ENCODE measurements at regions not wholly inside any gene's neighbourhood (a gene's known extent, or its start where the extent isn't known, plus 50 kb on each side); places are given as distances from the start of the nearest gene placed in this dataset.

GRCh38 chr9:79220251-79220650, 351.5 kb upstream of the TLE4 start:
- Histone ChIP-seq H3K4me3 (replicated peaks in 1 of 3) (no peak overlapping the region), H3K27me3 (no peaks in the 10 kb centered on the region), H3K4me1 (no peaks in the 10 kb centered on the region), H3K36me3 (no peaks in the 10 kb centered on the region), H3K27ac (no peak overlapping the region), H3K9me3 (no peaks in the 10 kb centered on the region)
- WGBS, 2 donors = 97 to 98% methylated on average over 1 of the region's 1 CpG
- intact Hi-C loops (cut with DNase I) = no loop called here
- no peak for DNase-seq
- TF ChIP-seq CTCF (IDR thresholded peaks at IDR 0.05) = no peak
- TF ChIP-seq POLR2A (IDR thresholded peaks at IDR 0.05) = no peak

GRCh38 chr9:79220666-79221065, 351.1 kb upstream of the TLE4 start:
- H3K36me3 ChIP-seq = no peaks in the 10 kb centered on the region
- H3K4me1 ChIP-seq = no peaks in the 10 kb centered on the region
- no peaks in the 10 kb centered on the region for H3K9me3 ChIP-seq
- no peaks in the 10 kb centered on the region for H3K27me3 ChIP-seq
- no peak for TF ChIP-seq POLR2A (IDR thresholded peaks at IDR 0.05)
- TF ChIP-seq CTCF (IDR thresholded peaks at IDR 0.05) = no peak
- intact Hi-C loops (cut with DNase I) = no loop called here
- 86 to 89% methylated on average over 1 of the region's 1 CpG for WGBS, 2 donors
- H3K27ac ChIP-seq = no peak overlapping the region
- no peak overlapping the region for H3K4me3 ChIP-seq (replicated peaks in 1 of 3)
- no peak for DNase-seq

- Histone ChIP-seq H3K27me3 (no peaks in the 10 kb centered on the region), H3K27ac (no peak overlapping the region), H3K4me1 (no peaks in the 10 kb centered on the region), H3K9me3 (no peaks in the 10 kb centered on the region), H3K4me3 (replicated peaks in 1 of 3) (no peak overlapping the region), H3K36me3 (no peaks in the 10 kb centered on the region)
- TF ChIP-seq POLR2A (IDR thresholded peaks at IDR 0.05) (no peak), CTCF (IDR thresholded peaks at IDR 0.05) (no peak)
- intact Hi-C loops (cut with DNase I) = no loop called here
- DNase-seq = no peak
- WGBS, 2 donors = 44 to 56% methylated on average over 1 of the region's 1 CpG
These were observed 350.7 kb upstream of the TLE4 start for GRCh38 chr9:79221084-79221483.

GRCh38 chr9:79222483-79222882, 349.3 kb upstream of the TLE4 start:
- WGBS, 2 donors = 90 to 95% methylated on average over 2 of the region's 2 CpGs
- TF ChIP-seq CTCF (IDR thresholded peaks at IDR 0.05) = no peak
- TF ChIP-seq POLR2A (IDR thresholded peaks at IDR 0.05) = no peak
- DNase-seq = no peak
- Histone ChIP-seq H3K27ac (no peak overlapping the region), H3K27me3 (no peaks in the 10 kb centered on the region), H3K4me1 (no peaks in the 10 kb centered on the region), H3K36me3 (no peaks in the 10 kb centered on the region), H3K4me3 (replicated peaks in 1 of 3) (no peak overlapping the region), H3K9me3 (no peaks in the 10 kb centered on the region)
- intact Hi-C loops (cut with DNase I) = no loop called here

- no peak for DNase-seq
- Histone ChIP-seq H3K4me1 (no peaks in the 10 kb centered on the region), H3K4me3 (replicated peaks in 1 of 3) (no peak overlapping the region), H3K27ac (no peak overlapping the region), H3K9me3 (no peaks in the 10 kb centered on the region), H3K27me3 (no peaks in the 10 kb centered on the region), H3K36me3 (no peaks in the 10 kb centered on the region)
- 83 to 85% methylated on average over 3 of the region's 3 CpGs for WGBS, 2 donors
- intact Hi-C loops (cut with DNase I) = no loop called here
- TF ChIP-seq CTCF (IDR thresholded peaks at IDR 0.05) (no peak), POLR2A (IDR thresholded peaks at IDR 0.05) (no peak)
These were observed 346.9 kb upstream of the TLE4 start for GRCh38 chr9:79224672-79225433.

Measured in thyroid gland (tissue), 4 donors.